SK-N-SH treated with all-trans-retinoic acid at 6 μM for 48 hours (cell line): ENCODE measurements at regions not wholly inside any gene's neighbourhood (a gene's known extent, or its start where the extent isn't known, plus 50 kb on each side); places are given as distances from the start of the nearest gene placed in this dataset.

Experiments
- ATAC-seq: fragments of 200-7000 bp; cut with Tn5 transposase; 3 replicates; pipeline ENCODE4 v1.9.1; 2020; ENCODE audit warnings: mild to moderate bottlenecking, moderate library complexity
- ARNTL ChIP-seq: fragments of 450-650 bp; formaldehyde crosslinking; IDR thresholded peaks from 2 replicates; pipeline ENCODE4 v1.5.0; 2020; ENCODE audit warnings: low read depth, mild to moderate bottlenecking, moderate library complexity, borderline replicate concordance
- BACH2 ChIP-seq: fragments of 250-450 bp; sonication (Bioruptor Pico); IDR thresholded peaks from 2 replicates; pipeline ENCODE4 v1.9.0; 2021; ENCODE audit warnings: mild to moderate bottlenecking, borderline replicate concordance
- CSDC2 ChIP-seq: fragments of 250-450 bp; sonication (Bioruptor Pico); IDR thresholded peaks from 2 replicates; pipeline ENCODE4 v1.5.0; 2020; ENCODE audit warnings: mild to moderate bottlenecking, moderate library complexity
- CSRNP3 ChIP-seq: fragments of 250-450 bp; sonication (Bioruptor Pico); IDR thresholded peaks from 2 replicates; pipeline ENCODE4 v1.5.1; 2021; ENCODE audit warnings: mild to moderate bottlenecking, moderate library complexity
- GLIS3 ChIP-seq: fragments of 250-450 bp; sonication (Bioruptor Pico); IDR thresholded peaks from 2 replicates; pipeline ENCODE4 v1.5.0; 2020; ENCODE audit warnings: mild to moderate bottlenecking, moderate library complexity
- ISL1 ChIP-seq: fragments of 250-450 bp; sonication (Bioruptor Pico); IDR thresholded peaks from 2 replicates; pipeline ENCODE4 v2.1.2; 2022; ENCODE audit warnings: mild to moderate bottlenecking, moderate library complexity
- OSR1 ChIP-seq: fragments of 250-450 bp; sonication (Bioruptor Pico); IDR thresholded peaks from 2 replicates; pipeline ENCODE4 v1.8.0; 2022; ENCODE audit warnings: moderate library complexity, mild to moderate bottlenecking, inconsistent platforms
- POU6F1 ChIP-seq: fragments of 250-450 bp; sonication (Bioruptor Pico); IDR thresholded peaks from 2 replicates; pipeline ENCODE4 v1.8.0; 2021; ENCODE audit warnings: low read depth, mild to moderate bottlenecking, moderate library complexity, borderline replicate concordance
- PPARA ChIP-seq: fragments of 250-450 bp; sonication (Bioruptor Pico); IDR thresholded peaks from 2 replicates; pipeline ENCODE4 v1.5.0; 2020; ENCODE audit warnings: mild to moderate bottlenecking, borderline replicate concordance
- SNAI2 ChIP-seq: fragments of 250-450 bp; sonication (Bioruptor Pico); IDR thresholded peaks from 2 replicates; pipeline ENCODE4 v1.5.0; 2020; ENCODE audit warnings: mild to moderate bottlenecking, moderate library complexity
- TOX ChIP-seq: fragments of 250-450 bp; sonication (Bioruptor Pico); IDR thresholded peaks from 2 replicates; pipeline ENCODE4 v1.8.0; 2021; ENCODE audit warnings: mild to moderate bottlenecking, moderate library complexity, borderline replicate concordance
- TSHZ2 ChIP-seq: fragments of 250-450 bp; sonication (Bioruptor Pico); IDR thresholded peaks from 2 replicates; pipeline ENCODE4 v1.5.0; 2020; ENCODE audit warnings: mild to moderate bottlenecking, moderate library complexity
- ZC3H10 ChIP-seq: fragments of 250-450 bp; sonication (Bioruptor Pico); IDR thresholded peaks from 2 replicates; pipeline ENCODE4 v1.5.1; 2021; ENCODE audit warnings: mild to moderate bottlenecking, moderate library complexity
- ZFP30 ChIP-seq: fragments of 450-650 bp; formaldehyde crosslinking; IDR thresholded peaks from 2 replicates; pipeline ENCODE4 v1.5.0; 2022; ENCODE audit warnings: mild to moderate bottlenecking, moderate library complexity
- ZNF565 ChIP-seq: fragments of 450-650 bp; formaldehyde crosslinking; conservative IDR thresholded peaks from 2 replicates; pipeline ENCODE4 v1.5.0; 2020; ENCODE audit warnings: low read depth, mild to moderate bottlenecking, moderate library complexity
- ZNF70 ChIP-seq: fragments of 450-650 bp; formaldehyde crosslinking; IDR thresholded peaks from 2 replicates; pipeline ENCODE4 v1.5.0; 2020; ENCODE audit warnings: mild to moderate bottlenecking, moderate library complexity
- ZNF8 ChIP-seq: fragments of 450-650 bp; formaldehyde crosslinking; IDR thresholded peaks from 2 replicates; pipeline ENCODE4 v1.5.0; 2020; ENCODE audit warnings: mild to moderate bottlenecking, moderate library complexity
- TF ChIP-seq, protein P1 (sequence below): fragments of 250-450 bp; sonication (Bioruptor Pico); IDR thresholded peaks from 2 replicates; pipeline ENCODE4 v1.8.0; 2020; ENCODE audit warnings: mild to moderate bottlenecking, moderate library complexity, borderline replicate concordance

- ATAC-seq, result no peak
- TF ChIP-seq ZNF70 (CRISPR knock-in tag), result no peak
- TF ChIP-seq GLIS3 (CRISPR knock-in tag), result no peak
- TF ChIP-seq TOX (CRISPR knock-in tag), result no peak
- TF ChIP-seq, protein P1, sequence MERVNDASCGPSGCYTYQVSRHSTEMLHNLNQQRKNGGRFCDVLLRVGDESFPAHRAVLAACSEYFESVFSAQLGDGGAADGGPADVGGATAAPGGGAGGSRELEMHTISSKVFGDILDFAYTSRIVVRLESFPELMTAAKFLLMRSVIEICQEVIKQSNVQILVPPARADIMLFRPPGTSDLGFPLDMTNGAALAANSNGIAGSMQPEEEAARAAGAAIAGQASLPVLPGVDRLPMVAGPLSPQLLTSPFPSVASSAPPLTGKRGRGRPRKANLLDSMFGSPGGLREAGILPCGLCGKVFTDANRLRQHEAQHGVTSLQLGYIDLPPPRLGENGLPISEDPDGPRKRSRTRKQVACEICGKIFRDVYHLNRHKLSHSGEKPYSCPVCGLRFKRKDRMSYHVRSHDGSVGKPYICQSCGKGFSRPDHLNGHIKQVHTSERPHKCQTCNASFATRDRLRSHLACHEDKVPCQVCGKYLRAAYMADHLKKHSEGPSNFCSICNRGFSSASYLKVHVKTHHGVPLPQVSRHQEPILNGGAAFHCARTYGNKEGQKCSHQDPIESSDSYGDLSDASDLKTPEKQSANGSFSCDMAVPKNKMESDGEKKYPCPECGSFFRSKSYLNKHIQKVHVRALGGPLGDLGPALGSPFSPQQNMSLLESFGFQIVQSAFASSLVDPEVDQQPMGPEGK, result no peak
- no peak for TF ChIP-seq ZC3H10 (CRISPR knock-in tag)
- no peak for TF ChIP-seq TSHZ2 (CRISPR knock-in tag)
- no peak for TF ChIP-seq ZNF565
- TF ChIP-seq PPARA (CRISPR knock-in tag), result no peak
- no peak for TF ChIP-seq OSR1 (CRISPR knock-in tag)
- TF ChIP-seq CSDC2 (CRISPR knock-in tag), result no peak
- TF ChIP-seq ARNTL, result no peak
- TF ChIP-seq BACH2, result no peak
Measured at GRCh38 chr1:65049941-65050713, 83.8 kb upstream of the JAK1 start.

DNA sequence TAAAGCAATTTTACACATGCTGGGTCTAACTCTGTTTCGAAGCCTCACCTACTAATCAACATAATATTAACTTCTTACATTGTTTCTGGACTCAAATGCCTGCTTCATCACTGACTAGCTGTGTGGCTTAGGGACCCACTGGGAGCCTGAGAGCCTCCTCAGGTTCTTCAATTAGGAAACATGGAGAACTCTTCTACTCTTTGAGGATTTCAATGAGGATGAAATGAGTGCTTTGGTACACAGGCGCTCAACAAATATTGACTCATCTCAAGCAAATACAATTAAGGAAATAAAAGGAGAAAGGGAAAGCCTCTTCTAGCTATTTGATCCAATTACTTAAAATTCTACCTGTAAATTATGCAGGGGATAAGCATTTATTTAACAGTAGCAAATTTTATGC is 84.4 kb upstream of the JAK1 start:
- no peak for ATAC-seq
- TF ChIP-seq, protein P1, result no peak
- TF ChIP-seq CSRNP3 (no peak), ZNF70 (CRISPR knock-in tag) (no peak), ZNF8 (CRISPR knock-in tag) (no peak), ISL1 (no peak), POU6F1 (CRISPR knock-in tag) (no peak), PPARA (CRISPR knock-in tag) (no peak), GLIS3 (CRISPR knock-in tag) (no peak), SNAI2 (no peak), ZFP30 (no peak), TSHZ2 (CRISPR knock-in tag) (no peak)
